ENCODE measurements at regions not wholly inside any gene's neighbourhood (a gene's known extent, or its start where the extent isn't known, plus 50 kb on each side); places are given as distances from the start of the nearest gene placed in this dataset.

DNA sequence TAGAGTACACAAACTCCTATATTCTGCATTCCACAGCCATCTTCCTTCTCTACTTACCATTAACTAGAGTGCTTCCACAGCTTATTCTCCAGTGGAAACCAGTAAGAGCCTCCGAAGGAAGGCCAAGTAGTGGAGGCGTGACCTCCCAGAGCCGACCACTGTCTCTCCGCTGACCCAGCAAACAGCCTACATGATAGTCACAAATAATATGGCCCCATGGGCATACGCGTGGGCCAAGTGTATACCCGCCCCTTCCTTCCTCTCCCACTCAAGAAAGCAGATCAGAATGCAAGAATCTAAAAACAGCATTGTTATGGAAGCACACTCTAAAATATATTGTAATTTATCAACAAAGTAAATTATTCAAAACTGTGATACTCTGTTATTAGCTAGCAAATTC is 526.6 kb upstream of the JARID2 start:
- Histone ChIP-seq H3K9me3 (ENCODE audit: control insufficient read depth in 3 of 3, low read length in 3 of 3) (no peaks in the 10 kb centered on the region), H3K27ac (ENCODE audit: low read depth, low read length) (no peak overlapping the region), H3K4me1 (ENCODE audit: control insufficient read depth in 3 of 3, insufficient read depth in 3 of 3, low read length in 3 of 3) (peaks cover 0 to 8% (median 0%) of the 10 kb centered on the region in 3 donors), H3K27me3 (ENCODE audit: control insufficient read depth in 3 of 3, insufficient read depth in 3 of 3, low read length in 3 of 3) (no peaks in the 10 kb centered on the region), H3K36me3 (ENCODE audit: control insufficient read depth in 3 of 3, insufficient read depth in 3 of 3, low read length in 3 of 3) (no peaks in the 10 kb centered on the region), H3K4me3 (ENCODE audit: low read length in 3 of 3) (no peak overlapping the region), H3K9ac (ENCODE audit: low read depth in 1 of 3, low read length in 3 of 3) (no peak overlapping the region)

DNA sequence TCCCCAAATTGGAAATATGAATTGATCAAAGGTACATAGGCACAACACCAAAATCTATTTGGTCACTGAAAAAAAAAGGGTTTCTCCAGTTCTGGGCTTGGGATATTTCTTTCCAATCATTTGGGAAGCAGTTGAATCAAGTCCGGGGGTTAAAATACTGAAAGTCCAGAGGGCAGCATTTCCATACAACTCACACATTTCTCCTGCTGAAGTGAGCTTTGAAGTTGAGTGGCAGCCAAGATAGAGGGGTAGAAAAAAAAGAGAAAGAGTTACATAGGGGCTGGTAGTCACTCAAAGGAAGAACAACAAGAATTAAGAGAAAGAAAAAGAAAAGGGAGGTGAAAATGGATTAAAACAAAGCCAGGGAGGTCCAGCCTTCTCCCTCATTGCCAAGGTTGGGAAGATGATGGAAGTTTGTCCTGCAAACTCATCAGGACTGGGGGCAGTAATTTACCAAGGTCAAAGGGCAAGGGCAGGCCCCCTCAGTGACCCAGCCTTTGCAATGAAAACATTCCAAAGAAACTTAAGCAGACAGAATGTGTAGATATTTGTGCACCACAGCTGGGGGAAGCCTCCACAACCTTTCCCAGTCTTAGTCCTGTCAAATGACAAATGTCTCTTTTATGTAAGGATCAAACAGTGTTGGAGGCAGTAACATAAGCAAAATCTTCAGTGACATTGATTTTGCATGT is 525.3 kb upstream of the JARID2 start:
- Histone ChIP-seq H3K36me3 (ENCODE audit: control insufficient read depth in 3 of 3, insufficient read depth in 3 of 3, low read length in 3 of 3) (no peaks in the 10 kb centered on the region), H3K27me3 (ENCODE audit: control insufficient read depth in 3 of 3, insufficient read depth in 3 of 3, low read length in 3 of 3) (no peaks in the 10 kb centered on the region), H3K27ac (ENCODE audit: low read depth, low read length) (peak overlapping the region; percentile 4), H3K4me1 (ENCODE audit: control insufficient read depth in 3 of 3, insufficient read depth in 3 of 3, low read length in 3 of 3) (peaks cover 0 to 8% (median 0%) of the 10 kb centered on the region in 3 donors), H3K9ac (ENCODE audit: low read depth in 1 of 3, low read length in 3 of 3) (no peak overlapping the region), H3K4me3 (ENCODE audit: low read length in 3 of 3) (no peak overlapping the region), H3K9me3 (ENCODE audit: control insufficient read depth in 3 of 3, low read length in 3 of 3) (no peaks in the 10 kb centered on the region)

DNA sequence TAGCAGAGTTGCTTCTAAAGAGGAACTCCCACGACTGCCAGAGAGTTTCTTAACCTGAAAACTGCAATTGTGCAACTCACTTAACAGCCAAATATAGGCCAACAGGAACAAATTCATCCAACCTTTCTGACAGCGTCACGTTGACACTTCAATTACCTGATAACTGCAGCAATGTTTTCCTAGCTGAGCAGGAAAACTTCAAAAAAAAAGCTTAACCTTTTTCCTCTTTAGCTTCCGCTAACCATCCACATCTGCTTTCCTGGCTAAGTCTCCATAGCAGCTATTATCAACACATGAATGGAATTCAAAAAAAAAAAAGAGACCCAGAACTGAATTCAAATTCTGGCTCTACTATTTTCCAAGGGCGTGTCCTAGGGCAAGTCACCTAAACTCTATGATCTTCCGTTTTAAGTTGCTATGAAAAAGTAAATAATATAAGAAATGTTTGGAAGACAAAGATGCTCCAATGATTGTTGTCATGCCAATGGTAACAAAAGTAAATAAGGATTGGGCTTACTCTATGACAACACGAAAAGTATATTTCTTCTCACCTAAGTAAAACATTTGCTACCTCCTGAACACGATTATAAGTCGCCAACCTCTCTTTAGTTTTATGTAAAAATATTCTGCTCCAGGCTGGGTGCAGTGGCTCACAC is 524.6 kb upstream of the JARID2 start:
- no peak overlapping the region for H3K9ac ChIP-seq (ENCODE audit: low read depth in 1 of 3, low read length in 3 of 3)
- H3K27me3 ChIP-seq (ENCODE audit: control insufficient read depth in 3 of 3, insufficient read depth in 3 of 3, low read length in 3 of 3): no peaks in the 10 kb centered on the region
- H3K4me3 ChIP-seq (ENCODE audit: low read length in 3 of 3): no peak overlapping the region
- H3K9me3 ChIP-seq (ENCODE audit: control insufficient read depth in 3 of 3, low read length in 3 of 3): no peaks in the 10 kb centered on the region
- H3K4me1 ChIP-seq (ENCODE audit: control insufficient read depth in 3 of 3, insufficient read depth in 3 of 3, low read length in 3 of 3): peaks cover 0 to 8% (median 0%) of the 10 kb centered on the region in 3 donors
- no peak overlapping the region for H3K27ac ChIP-seq (ENCODE audit: low read depth, low read length)
- no peaks in the 10 kb centered on the region for H3K36me3 ChIP-seq (ENCODE audit: control insufficient read depth in 3 of 3, insufficient read depth in 3 of 3, low read length in 3 of 3)

DNA sequence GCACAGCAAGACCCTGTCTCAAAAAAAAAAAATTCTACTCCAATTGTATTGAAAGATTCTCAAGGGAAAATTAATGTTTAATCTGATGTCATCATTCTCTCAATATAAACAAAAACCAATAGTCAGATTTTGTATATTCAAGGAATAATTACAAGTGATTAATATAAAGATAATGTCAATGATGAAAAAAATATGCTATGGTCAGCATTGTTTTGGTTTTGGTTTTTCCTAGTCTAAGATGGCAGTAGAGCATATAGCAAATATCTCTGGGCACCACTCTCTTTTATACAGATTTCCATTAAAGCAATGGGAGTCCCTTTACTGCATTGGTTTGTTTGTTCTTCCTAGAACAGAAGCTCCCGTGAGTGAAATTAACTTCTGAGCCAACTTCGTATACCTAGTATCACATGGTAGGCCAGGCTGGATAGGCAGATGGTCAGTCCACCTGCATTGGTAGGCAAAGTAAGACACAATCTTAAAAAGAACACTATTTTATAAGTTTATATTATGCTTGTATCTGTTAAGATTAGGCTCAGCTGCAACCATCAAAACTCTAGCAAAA is 523.8 kb upstream of the JARID2 start:
- Histone ChIP-seq H3K4me1 (ENCODE audit: control insufficient read depth in 3 of 3, insufficient read depth in 3 of 3, low read length in 3 of 3) (peaks cover 0 to 8% (median 0%) of the 10 kb centered on the region in 3 donors), H3K9me3 (ENCODE audit: control insufficient read depth in 3 of 3, low read length in 3 of 3) (no peaks in the 10 kb centered on the region), H3K9ac (ENCODE audit: low read depth in 1 of 3, low read length in 3 of 3) (no peak overlapping the region)

DNA sequence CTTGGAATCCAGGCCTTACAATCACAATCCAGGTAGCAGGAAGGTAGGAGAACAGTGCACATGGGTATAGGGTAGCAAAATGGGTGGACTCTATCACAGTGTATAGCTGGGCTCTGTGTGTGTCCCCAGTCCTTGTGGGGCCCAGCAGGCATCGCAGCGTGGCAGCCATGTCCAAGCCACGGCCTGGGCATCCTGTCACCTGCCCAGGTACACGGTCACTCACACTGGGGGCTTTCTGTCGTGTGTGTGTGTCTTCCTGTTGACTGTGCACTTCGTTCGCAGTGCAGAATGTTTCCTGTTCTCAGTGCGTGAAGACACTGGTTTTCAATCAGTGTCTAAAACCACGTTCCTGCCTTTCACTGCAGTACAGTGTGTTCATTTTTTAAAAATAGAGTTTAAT is 523.2 kb upstream of the JARID2 start:
- Histone ChIP-seq H3K4me1 (ENCODE audit: control insufficient read depth in 3 of 3, insufficient read depth in 3 of 3, low read length in 3 of 3) (peaks cover 0 to 8% (median 0%) of the 10 kb centered on the region in 3 donors), H3K27ac (ENCODE audit: low read depth, low read length) (no peak overlapping the region), H3K36me3 (ENCODE audit: control insufficient read depth in 3 of 3, insufficient read depth in 3 of 3, low read length in 3 of 3) (no peaks in the 10 kb centered on the region), H3K9me3 (ENCODE audit: control insufficient read depth in 3 of 3, low read length in 3 of 3) (no peaks in the 10 kb centered on the region), H3K4me3 (ENCODE audit: low read length in 3 of 3) (no peak overlapping the region), H3K27me3 (ENCODE audit: control insufficient read depth in 3 of 3, insufficient read depth in 3 of 3, low read length in 3 of 3) (no peaks in the 10 kb centered on the region), H3K9ac (ENCODE audit: low read depth in 1 of 3, low read length in 3 of 3) (no peak overlapping the region)

More for the DNA sequence above, 523.8 kb upstream of the JARID2 start:
- no peaks in the 10 kb centered on the region for H3K36me3 ChIP-seq (ENCODE audit: control insufficient read depth in 3 of 3, insufficient read depth in 3 of 3, low read length in 3 of 3)
- H3K27me3 ChIP-seq (ENCODE audit: control insufficient read depth in 3 of 3, insufficient read depth in 3 of 3, low read length in 3 of 3): no peaks in the 10 kb centered on the region
- no peak overlapping the region for H3K27ac ChIP-seq (ENCODE audit: low read depth, low read length)
- H3K4me3 ChIP-seq (ENCODE audit: low read length in 3 of 3): no peak overlapping the region

DNA sequence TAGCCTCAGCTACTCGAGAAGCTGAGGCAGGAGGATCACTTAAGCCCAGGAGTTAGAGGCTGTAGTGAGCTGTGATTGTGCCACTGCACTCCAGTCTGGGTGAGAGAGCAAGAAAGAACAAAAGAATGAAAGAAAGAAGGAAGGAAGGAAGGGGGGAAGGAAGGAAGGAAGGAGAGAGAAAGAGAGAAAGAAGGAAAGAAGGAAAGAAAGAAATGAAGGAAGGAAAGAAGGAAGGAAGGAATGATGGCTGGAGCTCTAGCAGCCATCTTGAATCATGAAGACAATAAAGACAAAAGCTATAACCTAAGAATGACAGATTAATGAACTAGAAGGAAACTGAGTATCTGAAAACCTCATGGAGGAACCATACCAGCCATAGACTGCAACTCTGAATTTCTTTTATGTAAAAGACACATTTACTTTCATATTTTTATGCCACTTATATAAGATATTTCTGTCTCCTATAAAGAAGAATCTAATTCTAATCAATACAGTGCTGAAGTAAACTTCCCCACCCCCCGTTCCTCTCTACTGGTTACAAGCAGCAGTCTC is 522.3 kb upstream of the JARID2 start:
- H3K9ac ChIP-seq (ENCODE audit: low read depth in 1 of 3, low read length in 3 of 3): no peak overlapping the region
- H3K27ac ChIP-seq (ENCODE audit: low read depth, low read length): no peak overlapping the region
- H3K9me3 ChIP-seq (ENCODE audit: control insufficient read depth in 3 of 3, low read length in 3 of 3): no peaks in the 10 kb centered on the region
- no peaks in the 10 kb centered on the region for H3K27me3 ChIP-seq (ENCODE audit: control insufficient read depth in 3 of 3, insufficient read depth in 3 of 3, low read length in 3 of 3)
- H3K4me1 ChIP-seq (ENCODE audit: control insufficient read depth in 3 of 3, insufficient read depth in 3 of 3, low read length in 3 of 3): peaks cover 0 to 8% (median 2%) of the 10 kb centered on the region in 3 donors
- H3K4me3 ChIP-seq (ENCODE audit: low read length in 3 of 3): no peak overlapping the region
- no peaks in the 10 kb centered on the region for H3K36me3 ChIP-seq (ENCODE audit: control insufficient read depth in 3 of 3, insufficient read depth in 3 of 3, low read length in 3 of 3)

DNA sequence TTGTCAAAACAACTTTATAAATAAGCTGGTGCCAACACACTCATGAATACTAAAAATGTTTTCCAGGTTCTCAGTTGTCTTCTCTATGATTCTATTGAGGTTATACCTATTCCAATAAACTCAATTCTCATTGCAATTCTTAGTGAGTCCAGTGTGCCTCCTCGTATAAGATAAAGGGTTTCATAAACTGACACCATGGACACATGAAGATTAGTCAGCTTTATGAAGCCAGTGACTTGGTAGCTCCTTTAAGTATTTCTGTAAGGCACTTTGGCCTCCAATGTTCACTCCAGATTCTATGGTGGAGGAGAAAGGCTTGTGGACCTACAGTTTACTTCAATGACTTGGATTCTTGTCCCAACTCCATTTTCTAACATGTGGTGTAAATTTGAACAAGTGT is 521.3 kb upstream of the JARID2 start:
- Histone ChIP-seq H3K27me3 (ENCODE audit: control insufficient read depth in 3 of 3, insufficient read depth in 3 of 3, low read length in 3 of 3) (no peaks in the 10 kb centered on the region), H3K9me3 (ENCODE audit: control insufficient read depth in 3 of 3, low read length in 3 of 3) (no peaks in the 10 kb centered on the region), H3K27ac (ENCODE audit: low read depth, low read length) (no peak overlapping the region), H3K4me3 (ENCODE audit: low read length in 3 of 3) (no peak overlapping the region), H3K4me1 (ENCODE audit: control insufficient read depth in 3 of 3, insufficient read depth in 3 of 3, low read length in 3 of 3) (peaks cover 0 to 3% (median 3%) of the 10 kb centered on the region in 3 donors), H3K36me3 (ENCODE audit: control insufficient read depth in 3 of 3, insufficient read depth in 3 of 3, low read length in 3 of 3) (no peaks in the 10 kb centered on the region), H3K9ac (ENCODE audit: low read depth in 1 of 3, low read length in 3 of 3) (no peak overlapping the region)

DNA sequence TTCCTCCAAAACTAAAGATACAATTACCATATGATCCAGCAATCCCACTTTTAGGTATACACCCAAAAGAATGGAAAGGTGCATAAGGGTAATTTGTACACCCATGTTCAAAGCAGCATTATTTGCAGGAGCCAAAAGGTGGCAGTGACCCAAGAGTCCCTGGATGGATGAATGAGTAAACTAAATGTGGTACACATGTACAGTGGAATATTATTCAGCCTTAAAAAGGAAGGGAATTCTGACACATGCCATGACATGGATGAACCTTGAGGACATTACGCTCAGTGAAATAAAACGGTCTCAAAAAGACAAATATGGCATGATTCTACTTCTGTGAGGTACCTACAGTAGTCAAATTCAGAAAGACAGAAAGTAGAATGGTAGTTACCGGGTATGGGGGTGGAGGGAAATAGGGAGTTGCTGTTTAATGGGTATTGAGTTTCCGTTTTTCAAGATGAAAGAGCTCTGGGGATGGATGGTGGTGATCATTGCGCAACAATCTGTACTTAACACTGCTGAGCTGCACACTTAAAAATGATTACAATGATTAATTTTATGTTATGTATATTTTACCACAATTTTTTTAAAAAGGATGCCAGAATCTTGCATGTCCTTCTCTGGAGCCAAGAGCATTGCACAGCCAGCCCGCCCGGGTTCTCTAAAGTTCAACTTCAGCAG is 518.9 kb upstream of the JARID2 start:
- peaks cover 0 to 3% (median 0%) of the 10 kb centered on the region in 3 donors for H3K4me1 ChIP-seq (ENCODE audit: control insufficient read depth in 3 of 3, insufficient read depth in 3 of 3, low read length in 3 of 3)
- H3K27ac ChIP-seq (ENCODE audit: low read depth, low read length): no peak overlapping the region

DNA sequence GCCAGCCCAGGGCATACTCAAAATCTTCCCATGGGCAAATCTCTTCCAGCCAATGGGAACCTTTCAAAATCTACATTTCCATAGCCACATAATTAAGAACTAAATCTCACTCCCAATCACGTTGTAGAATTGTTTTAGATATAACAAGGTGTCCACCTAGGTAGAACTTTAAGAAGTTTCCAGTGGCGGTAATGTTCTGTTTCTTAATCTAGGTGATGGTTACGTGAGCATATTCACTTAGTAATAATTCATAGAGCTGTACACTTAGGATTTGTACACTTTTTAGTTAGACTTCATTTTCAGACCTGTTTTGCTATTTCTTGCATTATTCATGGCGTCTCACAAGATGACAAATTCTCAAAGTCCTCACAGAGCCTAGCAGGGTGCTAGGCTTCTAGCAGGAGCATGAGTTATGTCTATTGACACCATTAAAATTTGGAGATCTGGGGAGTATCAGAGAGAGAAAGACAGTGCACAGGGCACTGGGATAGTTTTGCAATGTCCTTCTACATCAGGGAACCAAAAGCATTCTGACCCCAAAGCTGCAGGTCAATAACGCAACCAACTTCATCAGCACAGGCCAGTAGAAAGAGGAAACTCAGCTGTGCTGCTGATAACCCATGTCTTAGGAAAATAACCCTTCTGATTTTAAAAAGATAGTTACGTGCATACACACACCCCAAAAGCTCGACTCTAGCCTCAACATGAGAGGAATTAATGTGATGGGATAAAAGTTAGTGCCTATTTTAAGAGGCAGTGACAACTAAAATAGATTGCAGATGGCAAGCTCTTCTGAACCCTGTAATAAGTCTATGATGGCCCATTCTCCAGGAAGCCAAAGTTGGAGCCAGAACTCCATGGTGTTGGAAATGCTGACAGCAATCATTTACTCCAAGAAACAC is 518.1 kb upstream of the JARID2 start:
- Histone ChIP-seq H3K36me3 (ENCODE audit: control insufficient read depth in 3 of 3, insufficient read depth in 3 of 3, low read length in 3 of 3) (no peaks in the 10 kb centered on the region), H3K27me3 (ENCODE audit: control insufficient read depth in 3 of 3, insufficient read depth in 3 of 3, low read length in 3 of 3) (no peaks in the 10 kb centered on the region), H3K27ac (ENCODE audit: low read depth, low read length) (peak overlapping the region; percentile 46), H3K4me3 (ENCODE audit: low read length in 3 of 3) (no peak overlapping the region), H3K9me3 (ENCODE audit: control insufficient read depth in 3 of 3, low read length in 3 of 3) (no peaks in the 10 kb centered on the region), H3K9ac (ENCODE audit: low read depth in 1 of 3, low read length in 3 of 3) (no peak overlapping the region), H3K4me1 (ENCODE audit: control insufficient read depth in 3 of 3, insufficient read depth in 3 of 3, low read length in 3 of 3) (peaks cover 0 to 3% (median 0%) of the 10 kb centered on the region in 3 donors)

More for the DNA sequence above, 518.9 kb upstream of the JARID2 start:
- Histone ChIP-seq H3K27me3 (ENCODE audit: control insufficient read depth in 3 of 3, insufficient read depth in 3 of 3, low read length in 3 of 3) (no peaks in the 10 kb centered on the region), H3K9me3 (ENCODE audit: control insufficient read depth in 3 of 3, low read length in 3 of 3) (no peaks in the 10 kb centered on the region), H3K9ac (ENCODE audit: low read depth in 1 of 3, low read length in 3 of 3) (no peak overlapping the region), H3K4me3 (ENCODE audit: low read length in 3 of 3) (no peak overlapping the region), H3K36me3 (ENCODE audit: control insufficient read depth in 3 of 3, insufficient read depth in 3 of 3, low read length in 3 of 3) (no peaks in the 10 kb centered on the region)
